Esophagus squamous epithelium (tissue), 4 donors: ENCODE measurements at regions not wholly inside any gene's neighbourhood (a gene's known extent, or its start where the extent isn't known, plus 50 kb on each side); places are given as distances from the start of the nearest gene placed in this dataset.

Experiments used
- POLR2A ChIP-seq, 4 donors: fragments of 450-650 bp; IDR thresholded peaks; one replicate each; pipeline ENCODE4 v1.6.1; 2017; ENCODE audit warnings: antibody characterized with exemption in 4 of 4, mild to moderate bottlenecking in 4 of 4, moderate library complexity in 3 of 4
- TF ChIP-seq, protein P1 (sequence below), 6 experiments: fragments of 450-650 bp in 4 of 6; fragments of 200-600 bp in 2 of 6; sonication (generic) in 2 of 6; IDR thresholded peaks; one replicate each; pipeline ENCODE4 v1.5.1; 2016 to 2019; ENCODE audit warnings: antibody characterized with exemption in 6 of 6, mild to moderate bottlenecking in 4 of 6, moderate library complexity in 4 of 6

DNA sequence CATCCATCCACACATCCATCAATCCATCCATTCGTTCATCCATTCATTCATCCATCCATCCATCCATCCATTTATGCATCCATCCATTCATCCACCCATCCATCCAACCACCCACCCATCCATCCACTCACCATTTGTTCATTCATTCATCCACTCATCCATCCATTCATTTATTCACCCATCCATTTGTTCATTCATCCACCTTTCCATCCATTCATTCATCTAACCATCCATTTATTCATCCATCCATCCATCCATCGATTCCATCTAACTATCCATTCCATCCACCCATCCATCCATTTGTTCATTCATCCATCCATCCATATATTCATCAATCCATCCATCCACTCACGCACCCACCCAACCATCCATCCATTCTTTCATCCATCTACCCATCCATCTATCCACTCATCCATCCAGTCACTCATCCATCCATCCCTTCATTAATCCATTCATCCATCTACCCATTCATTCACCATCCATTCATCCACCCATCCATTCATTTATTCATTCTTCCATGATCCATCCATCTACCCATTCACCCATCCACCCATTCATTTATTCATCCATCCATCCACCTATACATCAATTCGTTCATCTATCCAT is 225.0 kb downstream of the TUBA3C start:
- no peak for TF ChIP-seq POLR2A (IDR thresholded peaks at IDR 0.05)
- TF ChIP-seq, protein P1, sequence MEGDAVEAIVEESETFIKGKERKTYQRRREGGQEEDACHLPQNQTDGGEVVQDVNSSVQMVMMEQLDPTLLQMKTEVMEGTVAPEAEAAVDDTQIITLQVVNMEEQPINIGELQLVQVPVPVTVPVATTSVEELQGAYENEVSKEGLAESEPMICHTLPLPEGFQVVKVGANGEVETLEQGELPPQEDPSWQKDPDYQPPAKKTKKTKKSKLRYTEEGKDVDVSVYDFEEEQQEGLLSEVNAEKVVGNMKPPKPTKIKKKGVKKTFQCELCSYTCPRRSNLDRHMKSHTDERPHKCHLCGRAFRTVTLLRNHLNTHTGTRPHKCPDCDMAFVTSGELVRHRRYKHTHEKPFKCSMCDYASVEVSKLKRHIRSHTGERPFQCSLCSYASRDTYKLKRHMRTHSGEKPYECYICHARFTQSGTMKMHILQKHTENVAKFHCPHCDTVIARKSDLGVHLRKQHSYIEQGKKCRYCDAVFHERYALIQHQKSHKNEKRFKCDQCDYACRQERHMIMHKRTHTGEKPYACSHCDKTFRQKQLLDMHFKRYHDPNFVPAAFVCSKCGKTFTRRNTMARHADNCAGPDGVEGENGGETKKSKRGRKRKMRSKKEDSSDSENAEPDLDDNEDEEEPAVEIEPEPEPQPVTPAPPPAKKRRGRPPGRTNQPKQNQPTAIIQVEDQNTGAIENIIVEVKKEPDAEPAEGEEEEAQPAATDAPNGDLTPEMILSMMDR (IDR thresholded peaks at IDR 0.05): no peak
